HCT116 (cell line): ENCODE measurements at regions not wholly inside any gene's neighbourhood (a gene's known extent, or its start where the extent isn't known, plus 50 kb on each side); places are given as distances from the start of the nearest gene placed in this dataset.

ENCODE experiments used
- ATAC-seq: fragments of 200-7000 bp; cut with Tn5 transposase; 2 replicates; pipeline ENCODE4 v1.9.1; 2020; ENCODE audit warnings: mild to moderate bottlenecking, moderate library complexity
- BruUV-seq: library from RNA; stranded (reverse); fragments of 400-500 nt; replicated peaks from 2 replicates; lab custom pipeline; 2021; lab: Mats Ljungman, UMichigan
- CTCF ChIA-PET: fragments of 300-600 bp; sonication (Branson Sonifier 250); formaldehyde crosslinking; loops from one replicate; lab custom pipeline; 2021; ENCODE audit warnings: antibody characterized with exemption; lab: Charles Lee
- POLR2A ChIA-PET: fragments of 300-600, 350-600 bp; sonication (Branson Sonifier 250); formaldehyde crosslinking; loops from one replicate; lab custom pipeline; 2021; ENCODE audit warnings: antibody characterized with exemption; lab: Charles Lee
- RAD21 ChIA-PET, 2 experiments: fragments of 300-600 bp; sonication (Branson Sonifier 250); formaldehyde crosslinking; loops; one replicate each; lab custom pipeline; 2023; ENCODE audit warnings: low total read pairs in 2 of 2; ENCODE audit not compliant: uncharacterized antibody in 2 of 2, unreplicated experiment in 2 of 2, low non-redundant PET in 1 of 2; lab: Charles Lee
- DNase-seq: peaks from one replicate; pipeline ENCODE4 v3.0.0-alpha.2; 2010; ENCODE audit warnings: low read depth, low spot score
- H2AFZ ChIP-seq: fragments of 200-600 bp; shearing (Covaris generic), sonication (generic); 2 replicates; pipeline ENCODE4 v1.6.1; 2017; ENCODE audit warnings: low read depth, mixed run types, mixed read lengths, antibody characterized with exemption, low read length; ENCODE audit not compliant: poor library complexity, severe bottlenecking
- H3K27ac ChIP-seq: 2 replicates; pipeline ENCODE4 v1.5.1; 2012; ENCODE audit warnings: low read depth, low read length
- H3K27me3 ChIP-seq: fragments of 200-600 bp; sonication (generic); 2 replicates; pipeline ENCODE4 v1.6.1; 2016; ENCODE audit warnings: mixed run types, low read length, mixed read lengths; ENCODE audit not compliant: insufficient read depth
- H3K36me3 ChIP-seq, 2 experiments: fragments of 200-500 bp in 1 of 2; fragments of 200-600 bp in 1 of 2; sonication (Bioruptor generic) in 1 of 2; sonication (generic) in 1 of 2; 2 replicates each; pipeline versions ENCODE4 v1.5.1 to v1.6.1; 2014 to 2016; ENCODE audit warnings: low read length in 2 of 2, inconsistent platforms in 1 of 2, mixed read lengths in 1 of 2, mixed run types in 1 of 2; ENCODE audit not compliant: insufficient read depth in 2 of 2, control insufficient read depth in 1 of 2
- H3K4me1 ChIP-seq, 2 experiments: fragments of 200-600 bp in 1 of 2; sonication (generic) in 1 of 2; 2 replicates each; pipeline versions ENCODE4 v1.5.1 to v1.6.1; 2012 to 2017; ENCODE audit warnings: low read length in 2 of 2, inconsistent platforms in 1 of 2, mild to moderate bottlenecking in 1 of 2, mixed read lengths in 1 of 2, mixed run types in 1 of 2, moderate library complexity in 1 of 2; ENCODE audit not compliant: insufficient read depth in 2 of 2, control insufficient read depth in 1 of 2
- H3K4me2 ChIP-seq: fragments of 200-600 bp; sonication (generic); 2 replicates; pipeline ENCODE4 v1.6.1; 2017; ENCODE audit warnings: mixed run types, low read length, mixed read lengths
- H3K4me3 ChIP-seq, 2 experiments: fragments of 200-600 bp in 1 of 2; sonication (generic) in 1 of 2; replicated peaks in 1 of 2; 2 replicates each; pipeline ENCODE4 v1.5.1; 2011 to 2016; ENCODE audit warnings: low read length in 2 of 2, control low read depth in 1 of 2, low read depth in 1 of 2, mild to moderate bottlenecking in 1 of 2, mixed read lengths in 1 of 2, mixed run types in 1 of 2
- H3K79me2 ChIP-seq: fragments of 200-600 bp; sonication (generic); 2 replicates; pipeline ENCODE4 v1.6.1; 2017; ENCODE audit warnings: mild to moderate bottlenecking, mixed run types, low read length, moderate library complexity, mixed read lengths; ENCODE audit not compliant: insufficient read depth
- H3K9ac ChIP-seq: fragments of 200-600 bp; sonication (generic); 2 replicates; pipeline ENCODE4 v1.6.1; 2016; ENCODE audit warnings: low read length, mixed read lengths
- H3K9me2 ChIP-seq: fragments of 200-600 bp; sonication (generic), shearing (Covaris generic); 2 replicates; pipeline ENCODE4 v1.6.1; 2017; ENCODE audit warnings: mixed run types, mild to moderate bottlenecking, moderate library complexity; ENCODE audit not compliant: insufficient read depth
- H3K9me3 ChIP-seq, 2 experiments: fragments of 200-500 bp in 1 of 2; fragments of 200-600 bp in 1 of 2; sonication (Bioruptor generic) in 1 of 2; sonication (generic) in 1 of 2; 2 replicates each; pipeline ENCODE4 v1.6.1; 2014 to 2017; ENCODE audit warnings: low read length in 2 of 2, mixed read lengths in 2 of 2, inconsistent platforms in 1 of 2, low read depth in 1 of 2, mild to moderate bottlenecking in 1 of 2, mixed run types in 1 of 2, moderate library complexity in 1 of 2; ENCODE audit not compliant: control insufficient read depth in 1 of 2, insufficient read depth in 1 of 2
- H4K20me1 ChIP-seq: fragments of 200-600 bp; sonication (generic), shearing (Covaris generic); 2 replicates; pipeline ENCODE4 v1.6.1; 2017; ENCODE audit warnings: mixed run types, mild to moderate bottlenecking, moderate library complexity; ENCODE audit not compliant: insufficient read depth
- CBX3 ChIP-seq: IDR thresholded peaks from 2 replicates; pipeline ENCODE4 v1.6.1; 2012; ENCODE audit warnings: low read depth
- CEBPB ChIP-seq: IDR thresholded peaks from 2 replicates; pipeline ENCODE4 v1.6.1; 2012; ENCODE audit warnings: low read depth
- CTCF ChIP-seq, 3 experiments: fragments of 200-600 bp in 1 of 3; sonication (generic) in 1 of 3; IDR thresholded peaks in 2 of 3; conservative IDR thresholded peaks in 1 of 3; 2 replicates each; pipeline ENCODE4 v1.5.1; 2012 to 2017; ENCODE audit warnings: low read depth in 2 of 3, low read length in 2 of 3, antibody characterized with exemption in 1 of 3, borderline replicate concordance in 1 of 3, control low read depth in 1 of 3, mild to moderate bottlenecking in 1 of 3, mixed read lengths in 1 of 3, mixed run types in 1 of 3, moderate library complexity in 1 of 3; ENCODE audit not compliant: insufficient read depth in 1 of 3
- ELF1 ChIP-seq: IDR thresholded peaks from 2 replicates; pipeline ENCODE4 v1.6.1; 2012; ENCODE audit warnings: low read depth, borderline replicate concordance
- FOSL1 ChIP-seq: IDR thresholded peaks from 2 replicates; pipeline ENCODE4 v1.6.1; 2012; ENCODE audit warnings: low read depth
- MAX ChIP-seq: IDR thresholded peaks from 2 replicates; pipeline ENCODE4 v1.6.1; 2012
- POLR2A ChIP-seq: IDR thresholded peaks from 2 replicates; pipeline ENCODE4 v1.7.0; 2011; ENCODE audit warnings: borderline replicate concordance; ENCODE audit not compliant: insufficient read depth, insufficient read length; ENCODE audit errors: extremely low read depth
- POLR2AphosphoS5 ChIP-seq: IDR thresholded peaks from 2 replicates; pipeline ENCODE4 v1.6.1; 2011; ENCODE audit warnings: mild to moderate bottlenecking, low read depth, low read length, moderate library complexity
- RAD21 ChIP-seq: IDR thresholded peaks from 2 replicates; pipeline ENCODE4 v1.6.1; 2012; ENCODE audit warnings: low read depth, mild to moderate bottlenecking
- SP1 ChIP-seq: IDR thresholded peaks from 2 replicates; pipeline ENCODE4 v1.6.1; 2012; ENCODE audit warnings: low read depth
- SRF ChIP-seq: IDR thresholded peaks from 2 replicates; pipeline ENCODE4 v1.6.1; 2012; ENCODE audit warnings: low read depth
- YY1 ChIP-seq: IDR thresholded peaks from 2 replicates; pipeline ENCODE4 v1.6.1; 2011; ENCODE audit warnings: low read length, low read depth, moderate library complexity, mild to moderate bottlenecking; ENCODE audit not compliant: insufficient replicate concordance; ENCODE audit errors: extremely low read depth
- ZFX ChIP-seq: fragments of 450-650 bp; IDR thresholded peaks from 2 replicates; pipeline ENCODE4 v1.6.1; 2017
- intact Hi-C: fragments of 100-400 bp; cut with micrococcal nuclease; formaldehyde crosslinking; loops from 2 replicates; pipeline ENCODE4 v1.10.0; 2022

- peaks cover 66% of the 10 kb centered on the region for H3K27me3 ChIP-seq
- H3K9me2 ChIP-seq: no peaks in the 10 kb centered on the region
- intact Hi-C loops: no loop called here
- H3K4me1 ChIP-seq: 0 out of 4 replicates have a peak, but pooled peaks cover 0 to 3% of the 10 kb centered on the region in 2 experiments
- no peak overlapping the region for H2AFZ ChIP-seq
- ATAC-seq (no peak), DNase-seq (no peak)
- TF ChIP-seq FOSL1: no peak
- TF ChIP-seq SP1: no peak
- TF ChIP-seq CEBPB: no peak
- no peak for TF ChIP-seq YY1
- TF ChIP-seq CBX3: no peak
- no peak for TF ChIP-seq RAD21
- no peak for TF ChIP-seq POLR2AphosphoS5
- no peak for TF ChIP-seq CTCF (IDR thresholded peaks at IDR 0.05 in 2 of 3, conservative IDR thresholded peaks at IDR 0.05 in 1 of 3; ENCODE audit: borderline replicate concordance in 1 of 3, insufficient read depth in 1 of 3, low read depth in 2 of 3, low read length in 2 of 3)
- TF ChIP-seq POLR2A: no peak
- TF ChIP-seq MAX: no peak
- no peak for TF ChIP-seq ELF1
- TF ChIP-seq ZFX: no peak
- no peak for TF ChIP-seq SRF
- TF ChIP-seq, all 23 proteins: peak for 0
- ChIA-PET POLR2A (no interaction called here), RAD21 (no interaction called here), CTCF (no interaction called here)
- no peaks in the 10 kb centered on the region for H4K20me1 ChIP-seq
- BruUV-seq: no TSS peak
- no peak overlapping the region for H3K4me2 ChIP-seq
- no peak overlapping the region for H3K9ac ChIP-seq
- no peak overlapping the region for H3K4me3 ChIP-seq
- H3K36me3 ChIP-seq: no peaks in the 10 kb centered on the region
- H3K9me3 ChIP-seq: no peaks in the 10 kb centered on the region
- H3K27ac ChIP-seq: no peak overlapping the region
- no peaks in the 10 kb centered on the region for H3K79me2 ChIP-seq
These were observed 323.6 kb downstream of the C16orf95 start for GRCh38 chr16:86993426-86994110.
